Suprapubic skin (tissue), 4 donors: ENCODE measurements at regions not wholly inside any gene's neighbourhood (a gene's known extent, or its start where the extent isn't known, plus 50 kb on each side); places are given as distances from the start of the nearest gene placed in this dataset.

ENCODE experiments used
- DNase-seq, 2 donors: peaks; one replicate each; pipeline ENCODE4 v3.0.0-alpha.2; 2019; ENCODE audit warnings: low spot score in 2 of 2
- H3K27ac ChIP-seq: fragments of 200-600 bp; sonication (generic); one replicate; pipeline ENCODE4 v1.5.1; 2019
- H3K27me3 ChIP-seq: fragments of 200-600 bp; sonication (generic); one replicate; pipeline ENCODE4 v1.5.1; 2019
- H3K36me3 ChIP-seq: fragments of 200-600 bp; sonication (generic); one replicate; pipeline ENCODE4 v1.5.1; 2019
- H3K4me1 ChIP-seq: fragments of 200-600 bp; sonication (generic); one replicate; pipeline ENCODE4 v1.5.1; 2019
- H3K4me3 ChIP-seq: fragments of 200-600 bp; sonication (generic); one replicate; pipeline ENCODE4 v1.5.1; 2019; ENCODE audit warnings: mild to moderate bottlenecking
- H3K9me3 ChIP-seq: fragments of 200-600 bp; sonication (generic); one replicate; pipeline ENCODE4 v1.5.1; 2019
- EP300 ChIP-seq: sonication (generic); formaldehyde crosslinking; IDR thresholded peaks from one replicate; pipeline ENCODE4 v1.6.1; 2017; ENCODE audit warnings: antibody characterized with exemption
- POLR2A ChIP-seq, 2 donors: fragments of 450-650 bp; IDR thresholded peaks; one replicate each; pipeline ENCODE4 v1.6.1; 2017; ENCODE audit warnings: antibody characterized with exemption in 2 of 2, mild to moderate bottlenecking in 2 of 2, moderate library complexity in 2 of 2
- POLR2AphosphoS5 ChIP-seq, 3 donors: sonication (generic); formaldehyde crosslinking; IDR thresholded peaks; one replicate each; pipeline ENCODE4 v1.6.1; 2017; ENCODE audit warnings: antibody characterized with exemption in 3 of 3
- WGBS: methylation state at CpG from one replicate; pipeline ENCODE4 v1.1.5; 2018; 5-methylcytosine and 5-hydroxymethylcytosine counted together
- TF ChIP-seq, protein P1 (sequence below), 2 donors: fragments of 200-600 bp in 1 of 2; fragments of 450-650 bp in 1 of 2; sonication (generic) in 1 of 2; IDR thresholded peaks; one replicate each; pipeline ENCODE4 v1.5.1; 2016 to 2019; ENCODE audit warnings: antibody characterized with exemption in 2 of 2, mild to moderate bottlenecking in 1 of 2, moderate library complexity in 1 of 2

DNA sequence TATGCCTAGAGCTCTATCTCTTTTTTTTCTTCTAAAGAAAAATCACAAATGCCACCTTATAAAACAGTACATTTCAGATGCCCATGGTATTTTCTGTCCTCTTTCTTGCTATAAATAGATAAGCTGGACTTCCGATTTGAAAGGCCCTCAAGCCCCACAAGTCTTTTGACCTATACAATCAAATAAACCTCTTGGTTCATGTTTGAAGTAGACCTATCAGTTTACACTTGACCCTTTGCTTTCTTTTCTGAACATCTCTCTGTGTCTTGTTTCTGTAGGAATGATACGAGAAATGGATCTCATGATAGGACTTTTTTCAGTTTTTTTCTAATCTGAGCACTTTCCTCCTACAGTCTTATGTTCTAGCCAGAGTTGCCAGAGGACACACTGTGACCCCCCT, 327.2 kb downstream of the SOX9 start:
- Histone ChIP-seq H3K27ac (no peak overlapping the region), H3K36me3 (no peaks in the 10 kb centered on the region), H3K9me3 (no peaks in the 10 kb centered on the region), H3K27me3 (no peaks in the 10 kb centered on the region), H3K4me3 (no peak overlapping the region), H3K4me1 (no peaks in the 10 kb centered on the region)
- DNase-seq: no peak
- 84% methylated on average over 2 of the region's 2 CpGs for WGBS
- no peak for TF ChIP-seq POLR2AphosphoS5 (IDR thresholded peaks at IDR 0.05)
- TF ChIP-seq, protein P1, sequence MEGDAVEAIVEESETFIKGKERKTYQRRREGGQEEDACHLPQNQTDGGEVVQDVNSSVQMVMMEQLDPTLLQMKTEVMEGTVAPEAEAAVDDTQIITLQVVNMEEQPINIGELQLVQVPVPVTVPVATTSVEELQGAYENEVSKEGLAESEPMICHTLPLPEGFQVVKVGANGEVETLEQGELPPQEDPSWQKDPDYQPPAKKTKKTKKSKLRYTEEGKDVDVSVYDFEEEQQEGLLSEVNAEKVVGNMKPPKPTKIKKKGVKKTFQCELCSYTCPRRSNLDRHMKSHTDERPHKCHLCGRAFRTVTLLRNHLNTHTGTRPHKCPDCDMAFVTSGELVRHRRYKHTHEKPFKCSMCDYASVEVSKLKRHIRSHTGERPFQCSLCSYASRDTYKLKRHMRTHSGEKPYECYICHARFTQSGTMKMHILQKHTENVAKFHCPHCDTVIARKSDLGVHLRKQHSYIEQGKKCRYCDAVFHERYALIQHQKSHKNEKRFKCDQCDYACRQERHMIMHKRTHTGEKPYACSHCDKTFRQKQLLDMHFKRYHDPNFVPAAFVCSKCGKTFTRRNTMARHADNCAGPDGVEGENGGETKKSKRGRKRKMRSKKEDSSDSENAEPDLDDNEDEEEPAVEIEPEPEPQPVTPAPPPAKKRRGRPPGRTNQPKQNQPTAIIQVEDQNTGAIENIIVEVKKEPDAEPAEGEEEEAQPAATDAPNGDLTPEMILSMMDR (IDR thresholded peaks at IDR 0.05): no peak
- no peak for TF ChIP-seq POLR2A (IDR thresholded peaks at IDR 0.05)
- TF ChIP-seq EP300: no peak

DNA sequence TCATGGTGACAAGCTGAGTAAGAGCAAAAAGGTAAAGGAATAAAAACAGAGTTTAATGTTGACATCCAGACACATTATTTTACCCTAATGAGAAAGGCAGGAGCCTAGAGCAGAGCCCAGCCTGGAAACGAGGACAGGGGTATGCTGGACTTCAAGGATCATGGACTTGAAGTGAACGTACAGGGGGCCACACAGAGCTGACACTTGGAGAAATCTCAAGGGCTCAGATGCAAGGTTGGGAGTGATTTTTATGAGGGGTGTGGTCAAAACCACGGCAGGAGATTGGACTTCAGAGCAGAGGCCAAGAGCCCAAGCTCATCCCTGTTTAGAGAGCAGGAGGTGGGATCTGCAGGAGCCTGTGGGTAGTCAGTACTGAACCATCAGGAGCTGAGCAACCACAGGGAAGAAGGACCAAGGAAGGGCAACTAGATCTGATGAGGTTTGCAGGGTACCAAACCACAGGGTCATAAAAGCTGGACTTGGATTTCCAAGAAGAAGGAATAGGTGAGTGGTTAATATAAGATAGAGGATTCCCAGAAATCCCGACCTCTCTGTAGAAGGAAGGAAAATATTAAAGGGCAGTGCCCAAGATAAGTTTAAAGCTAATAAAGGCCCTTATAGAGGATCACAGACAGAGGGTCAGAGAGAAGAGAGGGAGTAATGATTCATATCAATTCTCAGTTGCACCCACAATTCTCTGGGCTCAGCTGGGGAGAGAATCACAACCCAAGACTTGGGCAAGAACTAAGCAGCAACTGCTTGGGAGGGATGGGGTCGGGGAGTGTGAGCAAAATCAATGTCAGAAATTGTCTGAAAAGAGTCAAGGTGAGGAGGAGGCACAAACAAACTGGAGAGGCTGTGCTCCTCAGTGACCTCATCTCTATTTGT, 331.7 kb downstream of the SOX9 start:
- H3K4me3 ChIP-seq: no peak overlapping the region
- no peaks in the 10 kb centered on the region for H3K9me3 ChIP-seq
- TF ChIP-seq POLR2A (IDR thresholded peaks at IDR 0.05) (no peak), EP300 (no peak), POLR2AphosphoS5 (IDR thresholded peaks at IDR 0.05) (no peak)
- TF ChIP-seq, protein P1 (IDR thresholded peaks at IDR 0.05): no peak
- no peak for DNase-seq
- H3K27ac ChIP-seq: no peak overlapping the region
- WGBS: 74% methylated on average over 5 of the region's 5 CpGs
- H3K27me3 ChIP-seq: no peaks in the 10 kb centered on the region
- H3K36me3 ChIP-seq: no peaks in the 10 kb centered on the region
- H3K4me1 ChIP-seq: no peaks in the 10 kb centered on the region

DNA sequence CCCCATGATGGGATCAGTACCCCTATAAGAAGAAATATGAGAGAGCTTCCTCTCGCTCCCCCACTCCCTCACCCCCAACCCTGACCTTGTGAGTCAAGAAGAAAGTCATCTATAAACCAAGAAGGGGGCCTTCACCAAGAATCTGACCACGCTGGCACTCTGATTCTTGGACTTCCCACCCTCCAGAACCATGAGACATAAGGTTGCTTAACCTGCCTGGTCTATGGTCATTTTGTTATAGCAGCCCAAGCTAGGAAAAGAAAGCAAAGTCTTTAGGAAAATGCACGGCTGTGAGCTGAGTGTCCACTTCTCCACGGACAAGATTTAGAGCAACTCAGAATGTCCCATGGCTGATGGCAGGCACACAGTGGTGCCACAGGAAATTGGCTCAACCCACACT, 333.5 kb downstream of the SOX9 start:
- no peak for TF ChIP-seq POLR2A (IDR thresholded peaks at IDR 0.05)
- TF ChIP-seq POLR2AphosphoS5 (IDR thresholded peaks at IDR 0.05): no peak
- TF ChIP-seq, protein P1 (IDR thresholded peaks at IDR 0.05): no peak
- TF ChIP-seq EP300: no peak
- H3K4me1 ChIP-seq: no peaks in the 10 kb centered on the region
- no peaks in the 10 kb centered on the region for H3K9me3 ChIP-seq
- H3K36me3 ChIP-seq: no peaks in the 10 kb centered on the region
- 93% methylated on average over 4 of the region's 4 CpGs for WGBS
- no peak for DNase-seq
- no peak overlapping the region for H3K4me3 ChIP-seq
- H3K27me3 ChIP-seq: no peaks in the 10 kb centered on the region
- no peak overlapping the region for H3K27ac ChIP-seq

DNA sequence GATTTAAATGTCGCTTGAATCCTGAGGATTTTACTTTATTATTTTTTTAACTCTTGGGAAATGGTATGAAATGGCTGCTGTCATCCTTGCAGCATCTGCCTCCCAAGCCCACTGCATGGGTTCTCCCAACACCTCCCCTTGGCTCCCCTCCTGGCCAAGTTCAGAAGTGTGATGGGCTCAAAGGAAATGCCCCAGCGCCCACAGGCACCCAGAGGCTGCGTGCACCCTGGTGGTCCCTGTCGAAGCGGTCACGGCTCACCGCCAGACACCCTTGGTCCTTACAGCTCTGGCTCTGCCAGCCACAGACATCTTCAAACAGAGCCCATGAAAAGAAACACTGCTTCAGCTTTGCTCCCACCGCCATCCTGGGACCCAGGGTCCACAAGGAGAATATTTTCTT, 334.7 kb downstream of the SOX9 start:
- no peak overlapping the region for H3K27ac ChIP-seq
- no peaks in the 10 kb centered on the region for H3K36me3 ChIP-seq
- no peaks in the 10 kb centered on the region for H3K9me3 ChIP-seq
- DNase-seq: no peak
- 80% methylated on average over 7 of the region's 8 CpGs for WGBS
- H3K4me1 ChIP-seq: no peaks in the 10 kb centered on the region
- no peaks in the 10 kb centered on the region for H3K27me3 ChIP-seq
- TF ChIP-seq, protein P1 (IDR thresholded peaks at IDR 0.05): no peak
- TF ChIP-seq EP300 (no peak), POLR2A (IDR thresholded peaks at IDR 0.05) (no peak), POLR2AphosphoS5 (IDR thresholded peaks at IDR 0.05) (no peak)
- H3K4me3 ChIP-seq: no peak overlapping the region

DNA sequence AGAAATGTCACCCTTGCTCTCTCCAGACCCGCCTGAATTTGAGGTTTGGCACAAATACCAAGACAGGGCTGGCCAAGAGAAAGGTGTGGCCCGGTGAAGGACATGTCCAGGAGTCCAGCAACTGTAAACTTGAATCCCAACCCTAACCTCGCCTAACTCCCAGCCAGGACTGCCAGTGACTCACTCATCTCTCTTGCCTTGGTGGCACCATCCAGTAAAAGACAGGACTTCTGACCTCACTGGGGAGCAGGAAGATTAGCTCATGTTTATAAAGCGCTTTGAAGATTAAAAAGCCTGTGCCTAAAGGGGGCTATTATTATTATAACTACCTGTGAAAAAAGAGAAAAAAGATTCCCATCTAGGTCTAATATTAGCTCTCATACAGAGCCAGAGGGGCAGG, 335.3 kb downstream of the SOX9 start:
- Histone ChIP-seq H3K36me3 (no peaks in the 10 kb centered on the region), H3K27ac (no peak overlapping the region), H3K27me3 (no peaks in the 10 kb centered on the region), H3K4me1 (no peaks in the 10 kb centered on the region), H3K9me3 (no peaks in the 10 kb centered on the region), H3K4me3 (no peak overlapping the region)
- TF ChIP-seq POLR2AphosphoS5 (IDR thresholded peaks at IDR 0.05) (no peak), POLR2A (IDR thresholded peaks at IDR 0.05) (no peak), EP300 (no peak)
- TF ChIP-seq, protein P1 (IDR thresholded peaks at IDR 0.05): no peak
- DNase-seq: no peak
- WGBS: 54% methylated on average over 4 of the region's 4 CpGs
